GM21786 (cell line): ENCODE measurements at regions not wholly inside any gene's neighbourhood (a gene's known extent, or its start where the extent isn't known, plus 50 kb on each side); places are given as distances from the start of the nearest gene placed in this dataset.
"Not testable (repeated sequence)": the region's sequence is repeated elsewhere in the genome, so short reads cannot be mapped to it uniquely, and the experiment has no call there.

ENCODE experiments used
- ATAC-seq: cut with Tn5 transposase; IDR thresholded peaks from one replicate; pipeline ENCODE4 v1.9.1; 2021; ENCODE audit not compliant: unreplicated experiment

- ATAC-seq, result no peak
Measured at GRCh38 chr18:1104181-1104881, 199.7 kb downstream of the ADCYAP1 start.

GRCh38 chr18:1124495-1124894 lies 219.8 kb downstream of the ADCYAP1 start:
- ATAC-seq, result no peak

GRCh38 chr18:1133541-1133940 lies 228.9 kb downstream of the ADCYAP1 start:
- ATAC-seq, result no peak

GRCh38 chr18:1147730-1148129 lies 243.1 kb downstream of the ADCYAP1 start:
- ATAC-seq, result no peak

- no peak for ATAC-seq
Measured at GRCh38 chr18:1149709-1150108, 245.0 kb downstream of the ADCYAP1 start.

- no peak for ATAC-seq
Measured at GRCh38 chr18:1150344-1150743, 245.7 kb downstream of the ADCYAP1 start.

- ATAC-seq, result not testable (repeated sequence)
Measured at GRCh38 chr18:1152958-1153357, 248.3 kb downstream of the ADCYAP1 start.

GRCh38 chr18:1173593-1173992 lies 268.9 kb downstream of the ADCYAP1 start:
- ATAC-seq, result no peak

GRCh38 chr18:1177232-1177631 lies 272.6 kb downstream of the ADCYAP1 start:
- ATAC-seq, result no peak

- ATAC-seq, result no peak
Measured at GRCh38 chr18:1191341-1191740, 286.7 kb downstream of the ADCYAP1 start.

- no peak for ATAC-seq
Measured at GRCh38 chr18:1213126-1213525, 308.5 kb downstream of the ADCYAP1 start.

GRCh38 chr18:1222880-1223279 lies 318.2 kb downstream of the ADCYAP1 start:
- ATAC-seq, result no peak

- no peak for ATAC-seq
Measured at GRCh38 chr18:1227025-1227424, 322.4 kb downstream of the ADCYAP1 start.

GRCh38 chr18:1229634-1230033 lies 325.0 kb downstream of the ADCYAP1 start:
- ATAC-seq, result no peak

GRCh38 chr18:1232867-1233266 lies 328.2 kb downstream of the ADCYAP1 start:
- no peak for ATAC-seq

- no peak for ATAC-seq
Measured at GRCh38 chr18:1240701-1241100, 336.0 kb downstream of the ADCYAP1 start.

- ATAC-seq, result no peak
Measured at GRCh38 chr18:1244397-1245122, 339.9 kb downstream of the ADCYAP1 start.

GRCh38 chr18:1246827-1247226 lies 342.2 kb downstream of the ADCYAP1 start:
- no peak for ATAC-seq

GRCh38 chr18:1252534-1252933 lies 347.9 kb downstream of the ADCYAP1 start:
- ATAC-seq, result no peak

- no peak for ATAC-seq
Measured at GRCh38 chr18:1252936-1253335, 348.3 kb downstream of the ADCYAP1 start.

- ATAC-seq, result no peak
Measured at GRCh38 chr18:1253827-1254226, 349.2 kb downstream of the ADCYAP1 start.

- no peak for ATAC-seq
Measured at GRCh38 chr18:1261054-1261453, 356.4 kb downstream of the ADCYAP1 start.

GRCh38 chr18:1267021-1267420 lies 362.4 kb downstream of the ADCYAP1 start:
- no peak for ATAC-seq
